ENCODE measurements at regions not wholly inside any gene's neighbourhood (a gene's known extent, or its start where the extent isn't known, plus 50 kb on each side); places are given as distances from the start of the nearest gene placed in this dataset.

DNA sequence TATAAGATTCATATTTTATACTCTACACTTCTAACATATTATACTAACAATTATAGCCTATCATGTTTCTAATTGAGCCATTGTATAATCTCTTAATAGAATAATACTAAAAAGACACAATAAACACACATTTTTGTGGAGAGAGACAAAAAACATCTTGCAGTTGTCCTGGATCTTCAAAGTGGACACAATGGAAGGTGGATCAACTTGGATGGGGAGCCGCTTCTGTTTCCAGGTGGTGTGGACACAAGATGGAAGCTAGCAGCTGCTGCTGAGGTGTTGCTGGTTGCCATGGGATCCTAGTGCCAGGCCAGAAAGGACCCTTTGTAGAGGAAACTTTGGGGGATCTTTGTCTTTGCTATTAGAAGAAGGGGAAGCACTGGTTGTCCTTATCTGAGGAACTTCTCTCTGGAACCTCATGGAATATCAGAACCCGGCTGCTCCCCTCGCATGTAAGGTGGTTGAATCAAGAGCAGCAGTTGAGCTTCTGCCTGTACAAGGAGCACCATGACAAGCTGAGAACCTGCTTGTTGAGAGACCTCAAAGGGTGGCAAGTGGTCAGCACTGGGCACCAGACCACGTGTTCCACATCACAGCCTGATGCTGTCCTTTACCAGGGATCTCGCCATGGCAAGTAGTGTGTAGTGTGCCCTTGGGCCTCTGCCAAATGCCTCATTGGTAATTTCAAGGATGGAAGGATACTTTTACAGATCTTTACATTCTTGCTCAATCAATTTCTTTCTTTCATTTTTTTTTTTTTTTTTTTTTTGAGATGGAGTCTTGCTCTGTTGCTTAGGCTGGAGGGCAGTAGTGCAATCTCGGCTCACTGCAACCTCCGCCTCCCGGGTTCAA is 232.2 kb downstream of the MYCN start:
- DNase-seq (ENCODE audit: low spot score) = no peak

DNA sequence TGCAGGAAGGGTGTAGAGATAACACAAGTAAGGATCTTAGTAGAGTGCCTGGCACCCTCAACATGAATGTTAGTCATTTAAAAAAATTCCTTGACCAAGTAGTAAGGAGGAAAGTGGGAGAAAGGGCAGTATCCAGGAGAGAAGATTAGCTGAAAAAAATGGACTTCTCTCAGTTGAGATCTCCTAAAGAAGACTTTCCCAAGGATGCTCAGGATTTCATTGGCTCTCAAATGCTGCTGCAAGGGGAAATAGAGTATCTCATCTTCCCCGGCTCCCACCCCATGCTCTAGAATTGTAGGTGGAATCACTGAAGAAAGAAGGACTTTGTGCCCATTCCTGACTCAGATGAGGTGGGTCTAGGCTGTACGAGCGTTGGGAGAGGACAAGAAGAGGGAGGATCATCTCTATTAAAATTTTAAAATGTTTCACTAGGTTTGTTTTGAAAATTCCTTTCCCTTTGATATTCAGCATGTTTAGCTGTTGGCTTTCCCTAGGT is 231.1 kb downstream of the MYCN start:
- no peak for DNase-seq (ENCODE audit: low spot score)

GRCh38 chr2:16170675-16171424 is 230.5 kb downstream of the MYCN start:
- DNase-seq (ENCODE audit: low spot score) = no peak

DNA sequence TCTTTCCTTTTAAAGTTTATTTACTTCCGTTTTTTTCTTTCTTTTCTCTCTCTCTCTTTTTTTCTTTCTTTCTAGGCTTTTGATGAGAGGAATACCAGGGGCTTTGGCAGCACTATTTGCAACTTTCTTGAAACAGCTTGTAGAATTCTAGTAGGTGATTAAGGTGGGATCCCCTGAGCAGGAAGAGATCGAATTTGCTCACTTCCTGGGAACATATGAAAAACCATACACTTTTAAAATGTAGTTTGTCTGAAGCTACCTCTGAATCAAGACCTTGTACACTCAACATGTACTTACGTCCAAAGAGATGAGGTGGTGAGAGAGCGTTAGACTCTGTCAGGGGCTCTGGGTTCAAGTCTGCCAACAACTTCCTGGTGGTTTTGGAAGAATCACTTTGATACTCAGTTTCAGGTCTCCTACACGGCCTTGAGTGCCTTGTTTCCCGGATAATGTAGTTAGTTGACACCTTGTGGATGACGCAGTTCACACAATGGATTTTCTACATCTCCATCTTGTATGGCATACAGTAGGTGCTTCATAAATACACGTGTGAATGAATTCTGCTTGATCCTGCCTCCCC is 229.1 kb downstream of the MYCN start:
- DNase-seq (ENCODE audit: low spot score) = no peak

DNA sequence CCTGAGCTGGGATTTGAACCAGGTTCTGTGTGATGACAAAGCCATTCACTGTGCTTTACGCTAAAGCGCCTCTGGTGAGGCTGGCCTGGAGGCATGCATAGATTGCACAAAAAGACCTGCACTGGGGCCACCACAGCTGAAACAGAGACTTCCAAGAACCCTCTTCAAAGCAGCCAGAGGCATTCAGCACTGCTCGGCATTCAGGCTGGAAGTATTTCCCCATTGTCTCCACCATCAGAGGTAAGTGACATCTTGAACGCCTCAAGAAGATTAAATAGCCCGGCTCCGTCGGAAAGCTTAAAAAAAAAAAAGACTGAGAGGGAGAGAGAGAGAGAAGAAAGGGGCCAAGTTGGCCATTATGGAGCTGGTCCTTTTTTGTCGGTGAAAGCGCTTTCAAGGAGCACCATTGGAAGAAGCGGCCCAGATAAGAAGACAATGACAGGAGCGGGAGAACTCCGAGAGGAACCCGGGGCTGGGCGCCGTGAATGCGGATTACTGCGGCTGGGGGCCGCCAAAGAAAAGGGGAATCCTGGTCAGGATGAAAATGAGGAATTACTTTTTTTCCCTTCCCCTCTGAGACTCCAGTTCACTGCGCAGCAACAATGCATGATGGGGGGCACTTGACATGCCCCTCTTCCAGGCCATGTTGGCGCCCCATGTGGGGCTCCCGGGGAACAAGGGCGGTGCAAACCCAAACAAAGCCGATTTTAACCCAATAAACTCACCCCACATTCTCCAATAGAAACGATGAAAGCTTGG is 228.3 kb downstream of the MYCN start:
- DNase-seq (ENCODE audit: low spot score) = no peak

DNA sequence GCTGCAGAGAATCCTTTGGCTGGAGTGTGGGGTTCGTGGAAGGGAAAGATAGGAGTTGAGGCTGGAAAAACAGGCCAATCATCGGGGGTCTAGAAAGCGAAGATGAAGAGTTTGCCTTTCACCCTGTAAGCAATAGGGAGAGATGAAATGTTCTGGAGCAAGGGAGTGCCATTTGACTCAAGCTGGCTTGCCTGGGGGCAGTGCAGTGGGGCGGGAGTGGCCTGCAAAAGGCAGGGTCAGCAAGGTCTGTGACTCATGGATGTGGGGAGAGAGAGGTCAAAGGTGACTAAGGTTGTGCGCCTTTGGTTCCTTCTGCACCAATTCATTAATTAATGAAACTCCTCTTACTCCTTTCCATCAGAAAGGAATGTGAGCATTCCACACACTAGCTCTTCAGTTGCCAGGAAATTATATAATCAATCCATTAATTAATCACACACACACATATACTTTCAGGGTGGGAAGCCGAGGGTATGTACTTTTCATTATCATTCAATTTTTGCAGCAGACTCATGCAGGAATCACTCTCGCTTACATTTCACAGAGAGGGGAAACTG is 227.6 kb downstream of the MYCN start:
- DNase-seq (ENCODE audit: low spot score) = no peak

GRCh38 chr2:16167451-16167861 is 227.1 kb downstream of the MYCN start:
- DNase-seq (ENCODE audit: low spot score) = no peak

- no peak for DNase-seq (ENCODE audit: low spot score)
Measured at GRCh38 chr2:16166327-16166981, 226.1 kb downstream of the MYCN start.

DNA sequence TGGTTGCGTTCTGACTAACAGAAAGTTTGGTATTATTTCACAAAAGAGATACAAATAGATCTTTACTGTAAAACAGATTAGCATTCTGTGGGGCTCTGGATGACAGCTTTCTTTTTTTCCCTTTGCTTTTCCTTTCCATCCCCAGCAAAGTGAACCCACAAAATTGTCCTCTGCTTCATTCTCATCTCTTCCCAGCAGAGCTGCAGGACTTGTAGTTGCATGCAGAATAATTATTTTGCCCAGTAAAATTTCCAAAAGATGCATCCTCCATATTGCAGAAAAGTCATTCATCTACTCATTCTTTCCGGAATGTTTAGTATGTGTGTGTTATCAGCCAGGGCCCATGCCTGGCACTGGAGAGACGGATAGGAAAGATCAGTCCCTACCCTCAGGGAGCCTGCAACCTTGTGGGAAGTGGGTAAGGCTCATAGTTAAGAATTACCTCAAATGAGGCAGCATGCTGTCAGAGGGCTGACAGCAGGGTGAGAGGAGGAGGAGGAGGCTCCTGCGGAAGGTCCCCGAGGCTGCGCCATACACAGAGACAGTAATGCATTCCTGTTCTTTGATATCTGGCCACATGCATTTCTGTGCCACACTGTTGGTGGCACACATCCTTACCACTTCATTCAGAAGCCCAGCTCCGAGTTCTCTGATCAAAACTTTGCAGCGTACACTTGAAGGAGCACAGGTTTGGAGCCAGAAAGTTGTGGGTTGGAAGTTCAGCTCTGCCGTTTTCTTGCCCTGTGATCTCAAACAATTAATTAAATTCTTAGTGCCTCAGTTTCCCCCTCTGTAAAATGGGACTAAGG is 225.4 kb downstream of the MYCN start:
- DNase-seq (ENCODE audit: low spot score) = no peak

DNA sequence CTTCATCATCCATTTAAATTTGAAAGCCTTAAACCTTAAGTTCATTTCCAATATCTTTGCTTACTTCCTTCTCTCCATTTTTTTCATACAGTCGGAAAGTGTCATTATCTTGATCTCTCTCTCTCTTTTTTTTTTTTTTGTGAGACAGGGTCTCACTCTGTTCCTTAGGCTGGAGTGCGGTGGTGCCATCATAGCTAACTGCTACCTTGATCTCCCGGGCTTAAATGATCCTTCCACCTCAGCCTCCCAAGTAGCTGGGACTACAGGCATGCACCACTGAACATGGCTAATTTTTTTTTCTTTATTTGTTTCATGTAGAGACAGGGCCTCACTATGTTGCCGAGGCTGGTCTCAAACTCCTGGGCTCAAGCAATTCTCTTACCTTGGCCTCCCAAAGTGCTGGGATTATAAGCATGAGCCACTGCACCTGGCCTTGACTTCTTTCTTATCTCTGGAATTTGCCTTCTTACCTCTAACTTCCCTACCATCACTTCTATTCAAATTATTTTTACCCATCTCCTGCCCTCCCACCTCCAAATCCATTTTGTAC is 222.2 kb downstream of the MYCN start:
- DNase-seq (ENCODE audit: low spot score) = no peak

- no peak for DNase-seq (ENCODE audit: low spot score)
Measured at GRCh38 chr2:16161768-16162490, 221.6 kb downstream of the MYCN start.

DNA sequence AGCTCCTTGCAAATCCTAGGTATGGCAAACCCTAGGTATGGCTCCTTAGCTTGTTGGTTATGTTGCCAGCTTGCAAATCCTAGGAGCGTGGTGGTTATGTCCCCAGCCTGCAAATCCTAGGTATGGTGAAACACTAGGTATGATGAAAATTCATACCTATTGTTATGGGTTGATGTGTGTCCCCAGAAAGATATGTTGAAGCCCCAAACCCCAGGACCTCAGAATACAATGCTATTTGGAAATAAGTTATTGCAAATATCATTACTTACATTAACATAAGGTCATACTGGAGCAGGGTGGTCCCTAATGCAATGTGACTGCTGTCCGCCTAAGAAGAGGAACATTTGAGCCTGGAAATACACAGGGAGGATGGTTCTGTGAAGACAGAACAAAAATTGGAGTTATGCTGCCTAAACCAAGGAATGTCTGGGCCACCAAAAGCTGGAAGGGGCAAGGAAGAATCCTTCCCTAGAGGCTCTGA is 220.8 kb downstream of the MYCN start:
- no peak for DNase-seq (ENCODE audit: low spot score)

DNA sequence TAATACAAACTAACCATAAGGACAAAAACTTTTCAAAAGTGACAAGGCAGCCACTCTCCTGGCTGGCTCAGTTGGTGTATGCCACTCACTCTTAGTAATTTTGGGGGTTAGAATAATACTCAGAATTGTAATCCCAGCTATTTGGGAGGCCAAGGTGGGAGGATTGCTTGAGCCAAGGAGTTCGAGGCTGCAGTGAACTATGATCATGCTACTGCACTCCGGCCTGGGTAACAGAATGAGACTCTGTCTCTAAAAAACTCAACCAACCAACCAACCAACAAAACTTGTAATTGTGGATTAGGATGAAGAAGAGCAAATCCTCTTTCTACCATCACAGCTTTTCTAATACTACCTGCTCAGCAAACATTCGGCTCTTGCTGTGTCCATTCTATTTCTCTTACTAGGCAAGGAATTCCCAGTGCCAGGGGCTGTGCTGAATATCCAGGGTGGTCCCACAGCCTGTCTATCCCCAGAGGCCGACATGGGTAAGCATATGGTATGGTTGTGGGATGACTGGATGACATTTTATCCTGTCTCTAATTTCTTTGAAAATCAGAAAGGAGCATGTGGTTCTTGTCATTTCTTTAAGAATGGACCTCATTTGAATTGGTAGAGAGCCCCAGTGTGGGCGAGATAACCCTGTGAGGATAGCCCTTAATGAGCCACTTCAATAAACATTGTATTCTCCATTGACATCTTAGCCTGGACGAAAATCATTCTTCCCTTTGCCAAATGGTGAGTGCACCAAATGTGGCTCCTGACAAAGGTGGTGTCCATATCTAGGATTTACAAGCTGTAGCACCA is 220.1 kb downstream of the MYCN start:
- DNase-seq (ENCODE audit: low spot score) = no peak

DNA sequence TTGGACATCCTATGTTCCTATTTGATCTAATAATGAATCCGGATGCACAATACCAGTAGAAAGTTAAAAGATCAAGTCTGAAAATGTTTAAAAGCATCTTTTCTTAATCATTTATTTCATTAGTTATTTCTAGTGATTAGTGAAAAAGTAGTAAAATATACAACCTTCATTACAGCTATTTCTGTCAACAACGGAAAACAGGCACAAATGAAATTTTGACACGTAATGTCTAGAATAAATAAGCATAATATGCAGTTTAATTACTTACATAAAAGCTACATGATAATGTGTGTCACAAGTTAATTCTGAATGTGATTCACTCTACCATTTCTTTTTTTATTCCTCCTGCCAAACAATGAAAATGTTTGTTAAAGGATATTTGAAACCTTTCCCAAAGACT is 216.1 kb downstream of the MYCN start:
- DNase-seq (ENCODE audit: low spot score) = no peak

DNA sequence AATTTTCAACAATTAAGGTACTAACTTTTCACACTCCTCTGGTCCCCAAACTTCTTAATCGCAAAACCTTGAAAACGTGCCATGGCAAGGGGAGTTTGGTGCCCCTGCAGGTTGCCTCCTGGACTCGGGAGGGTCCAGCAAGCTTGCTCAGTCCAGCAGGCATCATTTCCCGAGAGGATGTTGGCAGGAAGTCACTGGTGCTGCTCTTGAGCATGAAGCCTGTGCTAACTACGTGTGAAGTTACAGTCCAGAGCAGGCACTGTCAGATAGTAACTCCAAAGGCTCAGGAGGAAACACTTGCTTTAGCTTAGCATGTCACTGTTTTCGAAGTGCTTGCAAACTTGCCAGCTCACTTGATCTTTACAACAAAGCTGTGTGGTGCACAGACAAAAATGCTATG is 215.4 kb downstream of the MYCN start:
- no peak for DNase-seq (ENCODE audit: low spot score)

DNA sequence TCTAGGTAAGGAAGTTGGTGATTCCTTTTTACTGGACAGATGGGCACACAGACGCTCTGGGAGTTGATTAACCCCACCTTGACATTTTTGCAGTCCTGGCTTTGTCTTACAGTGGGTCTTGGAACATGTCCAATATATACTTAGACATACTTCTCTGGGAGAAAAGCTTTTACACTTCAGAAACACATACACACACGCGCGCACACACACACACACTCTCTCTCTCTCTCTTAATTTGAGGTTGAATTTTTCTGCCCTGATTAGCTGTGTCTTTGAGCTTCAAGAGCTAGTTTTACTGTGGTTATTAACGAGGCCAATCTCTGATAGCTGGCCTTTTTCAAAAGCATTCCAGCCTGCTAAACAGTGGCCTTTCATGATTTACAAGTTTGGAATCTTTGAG is 215.0 kb downstream of the MYCN start:
- DNase-seq (ENCODE audit: low spot score) = no peak

DNA sequence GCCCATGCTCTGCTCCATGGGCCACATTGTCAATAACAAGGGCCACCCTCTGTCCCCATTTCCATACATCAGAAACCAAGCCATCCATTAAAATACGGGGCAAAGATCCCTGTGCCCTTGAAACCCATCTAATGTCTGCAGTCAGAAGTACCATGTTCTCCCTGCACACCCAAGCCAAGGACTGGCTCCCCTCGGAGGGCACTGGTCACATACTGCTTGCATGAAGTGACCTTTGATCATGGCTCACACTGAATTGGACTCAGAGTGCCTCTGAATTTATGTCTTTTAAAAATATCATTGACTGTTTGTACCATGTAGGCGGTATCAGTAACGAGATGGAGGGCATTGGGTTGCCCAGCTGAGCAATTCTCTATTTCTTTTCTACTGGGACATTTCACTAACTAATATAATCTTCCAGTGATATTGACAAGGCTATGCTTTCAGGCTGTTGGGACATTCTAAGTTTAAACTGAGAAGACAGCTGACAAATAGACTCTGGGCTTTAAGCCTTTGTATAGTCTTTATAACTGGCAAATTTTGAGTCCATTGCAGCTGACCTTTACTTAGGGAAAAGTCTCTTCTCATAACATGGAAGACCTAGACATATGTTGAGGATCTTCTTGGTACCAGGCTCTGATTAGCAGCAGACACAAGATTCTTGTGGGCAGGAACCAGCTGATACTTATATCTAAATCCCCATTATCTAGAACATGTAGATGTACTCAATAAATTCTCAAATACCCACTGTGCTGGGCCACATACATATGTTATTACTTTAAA is 214.3 kb downstream of the MYCN start:
- DNase-seq (ENCODE audit: low spot score) = no peak

DNA sequence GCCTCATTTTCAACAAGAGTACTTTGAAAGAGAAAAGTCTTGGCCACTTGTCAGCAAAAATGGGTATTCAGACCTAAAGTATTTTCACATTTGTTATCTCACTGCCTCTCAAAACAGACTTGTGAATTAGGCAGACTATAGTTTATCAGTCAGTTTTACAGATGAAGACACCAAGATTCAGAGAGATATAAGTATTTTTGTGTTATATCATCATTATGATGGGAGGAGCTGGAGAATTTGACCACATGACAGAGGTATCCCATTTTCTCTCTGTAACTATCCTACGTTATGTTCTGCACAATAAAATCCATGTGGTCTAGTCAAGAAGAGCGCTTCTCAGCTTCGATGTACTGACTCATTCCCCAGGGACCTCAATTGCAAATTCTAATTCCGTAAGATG is 213.7 kb downstream of the MYCN start:
- no peak for DNase-seq (ENCODE audit: low spot score)

Measured in NAMALWA (cell line).